Left forelimb (tissue), 1 donor: ENCODE measurements at regions not wholly inside any gene's neighbourhood (a gene's known extent, or its start where the extent isn't known, plus 50 kb on each side); places are given as distances from the start of the nearest gene placed in this dataset.

Experiments used
- DNase-seq: peaks from one replicate; pipeline ENCODE4 v3.0.0-alpha.2; 2018; ENCODE audit warnings: low spot score

GRCh38 chr13:39938596-39938995 lies 283.1 kb downstream of the COG6 start:
- no peak for DNase-seq

- DNase-seq = no peak
These were observed 285.8 kb downstream of the COG6 start for GRCh38 chr13:39941236-39941635.

GRCh38 chr13:39941911-39942551 lies 286.6 kb downstream of the COG6 start:
- DNase-seq = no peak

- DNase-seq = no peak
These were observed 287.3 kb downstream of the COG6 start for GRCh38 chr13:39942552-39943273.

- no peak for DNase-seq
These were observed 288.2 kb downstream of the COG6 start for GRCh38 chr13:39943711-39944110.

- no peak for DNase-seq
These were observed 289.8 kb downstream of the COG6 start for GRCh38 chr13:39945226-39945625.

- DNase-seq = no peak
These were observed 291.3 kb downstream of the COG6 start for GRCh38 chr13:39946769-39947168.

GRCh38 chr13:39951301-39951700 lies 295.8 kb downstream of the COG6 start:
- DNase-seq = no peak

GRCh38 chr13:39952249-39953233 lies 297.1 kb downstream of the COG6 start:
- no peak for DNase-seq

GRCh38 chr13:39954476-39954875 lies 299.0 kb downstream of the COG6 start:
- no peak for DNase-seq

GRCh38 chr13:39955560-39955959 lies 300.1 kb downstream of the COG6 start:
- DNase-seq = no peak

GRCh38 chr13:39956036-39956435 lies 300.6 kb downstream of the COG6 start:
- DNase-seq = no peak

- DNase-seq = no peak
These were observed 302.6 kb downstream of the COG6 start for GRCh38 chr13:39957868-39958677.

GRCh38 chr13:39959497-39960144 lies 304.2 kb downstream of the COG6 start:
- no peak for DNase-seq

- no peak for DNase-seq
These were observed 304.7 kb downstream of the COG6 start for GRCh38 chr13:39960191-39960590.

GRCh38 chr13:39961036-39961435 lies 305.6 kb downstream of the COG6 start:
- DNase-seq = no peak

GRCh38 chr13:39963612-39964011 lies 308.1 kb downstream of the COG6 start:
- DNase-seq = no peak

- DNase-seq = no peak
These were observed 309.8 kb downstream of the COG6 start for GRCh38 chr13:39965309-39965708.

GRCh38 chr13:39967199-39967959 lies 311.9 kb downstream of the COG6 start:
- no peak for DNase-seq
